HCT116 (cell line): ENCODE measurements at regions not wholly inside any gene's neighbourhood (a gene's known extent, or its start where the extent isn't known, plus 50 kb on each side); places are given as distances from the start of the nearest gene placed in this dataset.

ENCODE experiments used
- ATAC-seq: fragments of 200-7000 bp; cut with Tn5 transposase; 2 replicates; pipeline ENCODE4 v1.9.1; 2020; ENCODE audit warnings: mild to moderate bottlenecking, moderate library complexity
- BruUV-seq: library from RNA; stranded (reverse); fragments of 400-500 nt; replicated peaks from 2 replicates; lab custom pipeline; 2021; lab: Mats Ljungman, UMichigan
- CTCF ChIA-PET: fragments of 300-600 bp; sonication (Branson Sonifier 250); formaldehyde crosslinking; loops from one replicate; lab custom pipeline; 2021; ENCODE audit warnings: antibody characterized with exemption; lab: Charles Lee
- POLR2A ChIA-PET: fragments of 300-600, 350-600 bp; sonication (Branson Sonifier 250); formaldehyde crosslinking; loops from one replicate; lab custom pipeline; 2021; ENCODE audit warnings: antibody characterized with exemption; lab: Charles Lee
- RAD21 ChIA-PET, 2 experiments: fragments of 300-600 bp; sonication (Branson Sonifier 250); formaldehyde crosslinking; loops; one replicate each; lab custom pipeline; 2023; ENCODE audit warnings: low total read pairs in 2 of 2; ENCODE audit not compliant: uncharacterized antibody in 2 of 2, unreplicated experiment in 2 of 2, low non-redundant PET in 1 of 2; lab: Charles Lee
- DNase-seq: peaks from one replicate; pipeline ENCODE4 v3.0.0-alpha.2; 2010; ENCODE audit warnings: low read depth, low spot score
- H2AFZ ChIP-seq: fragments of 200-600 bp; shearing (Covaris generic), sonication (generic); 2 replicates; pipeline ENCODE4 v1.6.1; 2017; ENCODE audit warnings: low read depth, mixed run types, mixed read lengths, antibody characterized with exemption, low read length; ENCODE audit not compliant: poor library complexity, severe bottlenecking
- H3K27ac ChIP-seq: 2 replicates; pipeline ENCODE4 v1.5.1; 2012; ENCODE audit warnings: low read depth, low read length
- H3K27me3 ChIP-seq: fragments of 200-600 bp; sonication (generic); 2 replicates; pipeline ENCODE4 v1.6.1; 2016; ENCODE audit warnings: mixed run types, low read length, mixed read lengths; ENCODE audit not compliant: insufficient read depth
- H3K36me3 ChIP-seq, 2 experiments: fragments of 200-500 bp in 1 of 2; fragments of 200-600 bp in 1 of 2; sonication (Bioruptor generic) in 1 of 2; sonication (generic) in 1 of 2; 2 replicates each; pipeline versions ENCODE4 v1.5.1 to v1.6.1; 2014 to 2016; ENCODE audit warnings: low read length in 2 of 2, inconsistent platforms in 1 of 2, mixed read lengths in 1 of 2, mixed run types in 1 of 2; ENCODE audit not compliant: insufficient read depth in 2 of 2, control insufficient read depth in 1 of 2
- H3K4me1 ChIP-seq, 2 experiments: fragments of 200-600 bp in 1 of 2; sonication (generic) in 1 of 2; 2 replicates each; pipeline versions ENCODE4 v1.5.1 to v1.6.1; 2012 to 2017; ENCODE audit warnings: low read length in 2 of 2, inconsistent platforms in 1 of 2, mild to moderate bottlenecking in 1 of 2, mixed read lengths in 1 of 2, mixed run types in 1 of 2, moderate library complexity in 1 of 2; ENCODE audit not compliant: insufficient read depth in 2 of 2, control insufficient read depth in 1 of 2
- H3K4me2 ChIP-seq: fragments of 200-600 bp; sonication (generic); 2 replicates; pipeline ENCODE4 v1.6.1; 2017; ENCODE audit warnings: mixed run types, low read length, mixed read lengths
- H3K4me3 ChIP-seq, 2 experiments: fragments of 200-600 bp in 1 of 2; sonication (generic) in 1 of 2; replicated peaks in 1 of 2; 2 replicates each; pipeline ENCODE4 v1.5.1; 2011 to 2016; ENCODE audit warnings: low read length in 2 of 2, control low read depth in 1 of 2, low read depth in 1 of 2, mild to moderate bottlenecking in 1 of 2, mixed read lengths in 1 of 2, mixed run types in 1 of 2
- H3K79me2 ChIP-seq: fragments of 200-600 bp; sonication (generic); 2 replicates; pipeline ENCODE4 v1.6.1; 2017; ENCODE audit warnings: mild to moderate bottlenecking, mixed run types, low read length, moderate library complexity, mixed read lengths; ENCODE audit not compliant: insufficient read depth
- H3K9ac ChIP-seq: fragments of 200-600 bp; sonication (generic); 2 replicates; pipeline ENCODE4 v1.6.1; 2016; ENCODE audit warnings: low read length, mixed read lengths
- H3K9me2 ChIP-seq: fragments of 200-600 bp; sonication (generic), shearing (Covaris generic); 2 replicates; pipeline ENCODE4 v1.6.1; 2017; ENCODE audit warnings: mixed run types, mild to moderate bottlenecking, moderate library complexity; ENCODE audit not compliant: insufficient read depth
- H3K9me3 ChIP-seq, 2 experiments: fragments of 200-500 bp in 1 of 2; fragments of 200-600 bp in 1 of 2; sonication (Bioruptor generic) in 1 of 2; sonication (generic) in 1 of 2; 2 replicates each; pipeline ENCODE4 v1.6.1; 2014 to 2017; ENCODE audit warnings: low read length in 2 of 2, mixed read lengths in 2 of 2, inconsistent platforms in 1 of 2, low read depth in 1 of 2, mild to moderate bottlenecking in 1 of 2, mixed run types in 1 of 2, moderate library complexity in 1 of 2; ENCODE audit not compliant: control insufficient read depth in 1 of 2, insufficient read depth in 1 of 2
- H4K20me1 ChIP-seq: fragments of 200-600 bp; sonication (generic), shearing (Covaris generic); 2 replicates; pipeline ENCODE4 v1.6.1; 2017; ENCODE audit warnings: mixed run types, mild to moderate bottlenecking, moderate library complexity; ENCODE audit not compliant: insufficient read depth
- CEBPB ChIP-seq: IDR thresholded peaks from 2 replicates; pipeline ENCODE4 v1.6.1; 2012; ENCODE audit warnings: low read depth
- EZH2 ChIP-seq: fragments of 200-600 bp; sonication (generic); IDR thresholded peaks from 2 replicates; pipeline ENCODE4 v1.6.1; 2017; ENCODE audit warnings: antibody characterized with exemption, mixed run types
- FOSL1 ChIP-seq: IDR thresholded peaks from 2 replicates; pipeline ENCODE4 v1.6.1; 2012; ENCODE audit warnings: low read depth
- SIN3A ChIP-seq: IDR thresholded peaks from 2 replicates; pipeline ENCODE4 v1.6.1; 2012; ENCODE audit warnings: low read depth
- SP1 ChIP-seq: IDR thresholded peaks from 2 replicates; pipeline ENCODE4 v1.6.1; 2012; ENCODE audit warnings: low read depth
- SRF ChIP-seq: IDR thresholded peaks from 2 replicates; pipeline ENCODE4 v1.6.1; 2012; ENCODE audit warnings: low read depth
- TCF7L2 ChIP-seq: IDR thresholded peaks from 2 replicates; pipeline ENCODE4 v1.7.0; 2011; ENCODE audit warnings: borderline replicate concordance, inconsistent platforms; ENCODE audit not compliant: insufficient read depth, insufficient read length; ENCODE audit errors: extremely low read depth
- YY1 ChIP-seq: IDR thresholded peaks from 2 replicates; pipeline ENCODE4 v1.6.1; 2011; ENCODE audit warnings: low read length, low read depth, moderate library complexity, mild to moderate bottlenecking; ENCODE audit not compliant: insufficient replicate concordance; ENCODE audit errors: extremely low read depth
- ZFX ChIP-seq: fragments of 450-650 bp; IDR thresholded peaks from 2 replicates; pipeline ENCODE4 v1.6.1; 2017
- ZNF274 ChIP-seq: fragments of 200-500 bp; sonication (Bioruptor generic); IDR thresholded peaks from 2 replicates; pipeline ENCODE4 v1.6.1; 2014; ENCODE audit warnings: mild to moderate bottlenecking, low read depth, low read length, inconsistent platforms
- intact Hi-C: fragments of 100-400 bp; cut with micrococcal nuclease; formaldehyde crosslinking; loops from 2 replicates; pipeline ENCODE4 v1.10.0; 2022
- TF ChIP-seq, protein P1 (sequence below), 3 experiments: fragments of 200-600 bp in 1 of 3; sonication (generic) in 1 of 3; IDR thresholded peaks in 2 of 3; conservative IDR thresholded peaks in 1 of 3; 2 replicates each; pipeline ENCODE4 v1.5.1; 2012 to 2017; ENCODE audit warnings: low read depth in 2 of 3, low read length in 2 of 3, antibody characterized with exemption in 1 of 3, borderline replicate concordance in 1 of 3, control low read depth in 1 of 3, mild to moderate bottlenecking in 1 of 3, mixed read lengths in 1 of 3, mixed run types in 1 of 3, moderate library complexity in 1 of 3; ENCODE audit not compliant: insufficient read depth in 1 of 3
- TF ChIP-seq, protein P2 (sequence below): IDR thresholded peaks from 2 replicates; pipeline ENCODE4 v1.6.1; 2012
- TF ChIP-seq, protein P3 (sequence below): IDR thresholded peaks from 2 replicates; pipeline ENCODE4 v1.6.1; 2012
- TF ChIP-seq, protein P4 (sequence below): IDR thresholded peaks from 2 replicates; pipeline ENCODE4 v1.6.1; 2012; ENCODE audit warnings: low read depth

DNA sequence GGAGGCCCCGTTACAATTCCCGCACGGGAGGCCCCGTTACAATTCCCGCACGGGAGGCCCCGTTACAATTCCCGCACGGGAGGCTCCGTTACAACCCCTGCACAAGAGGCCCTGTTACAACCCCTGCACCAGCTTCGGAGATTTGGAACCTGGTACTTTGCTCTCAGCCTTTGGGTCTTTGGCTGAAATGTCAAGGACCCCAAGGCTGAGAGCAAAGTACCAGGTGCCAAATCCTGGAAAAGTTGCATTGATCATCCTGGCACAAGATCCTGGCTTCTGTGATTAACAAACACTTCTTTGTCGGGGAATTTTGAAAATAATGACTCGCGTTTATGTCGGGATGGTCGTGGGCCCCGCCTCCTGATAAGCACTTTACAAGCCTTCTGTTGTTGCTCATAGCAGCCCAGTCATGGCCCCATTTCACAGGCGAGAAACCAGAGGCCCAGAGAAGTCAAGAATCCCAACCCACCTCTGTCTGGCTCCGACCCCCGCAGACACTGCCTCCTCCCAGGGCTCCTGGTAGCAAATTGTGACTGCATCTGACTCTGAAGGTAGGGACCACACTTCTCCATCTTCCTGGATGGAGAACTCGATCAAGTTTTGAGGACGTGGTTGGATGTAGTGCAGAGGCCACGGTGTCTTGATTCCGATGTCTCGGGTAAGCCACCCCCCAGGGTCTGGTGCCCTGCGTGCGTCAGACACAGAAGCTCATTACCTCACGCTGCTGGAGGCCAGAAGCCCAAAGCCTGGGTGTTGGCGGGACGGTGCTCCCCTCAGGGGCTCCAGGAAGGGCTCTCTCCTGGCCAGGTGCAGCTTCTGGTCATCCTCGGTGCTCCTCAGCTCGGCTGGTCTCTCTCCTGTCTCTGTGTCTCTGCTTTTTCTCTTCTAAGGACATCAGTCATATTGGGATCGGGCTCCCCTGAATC is 60.3 kb downstream of the ADRA2C start:
- H3K9me2 ChIP-seq, result no peaks in the 10 kb centered on the region
- no peak overlapping the region for H2AFZ ChIP-seq
- H3K36me3 ChIP-seq, result no peaks in the 10 kb centered on the region
- ChIA-PET CTCF (no interaction called here), POLR2A (no interaction called here), RAD21 (no interaction called here)
- no peak overlapping the region for H3K4me2 ChIP-seq
- ATAC-seq (no peak), DNase-seq (no peak)
- intact Hi-C loops, result no loop called here
- no peak overlapping the region for H3K9ac ChIP-seq
- H3K4me1 ChIP-seq, result peaks cover 2 to 9% of the 10 kb centered on the region in 2 experiments; a peak in 2 of 4 replicates
- no TSS peak for BruUV-seq
- no peak overlapping the region for H3K27ac ChIP-seq
- H3K4me3 ChIP-seq, result no peak overlapping the region
- TF ChIP-seq SRF (no peak), SIN3A (no peak), SP1 (no peak), TCF7L2 (no peak), ZFX (no peak), EZH2 (no peak), YY1 (no peak), CEBPB (no peak), ZNF274 (no peak), FOSL1 (no peak)
- TF ChIP-seq, protein P1, sequence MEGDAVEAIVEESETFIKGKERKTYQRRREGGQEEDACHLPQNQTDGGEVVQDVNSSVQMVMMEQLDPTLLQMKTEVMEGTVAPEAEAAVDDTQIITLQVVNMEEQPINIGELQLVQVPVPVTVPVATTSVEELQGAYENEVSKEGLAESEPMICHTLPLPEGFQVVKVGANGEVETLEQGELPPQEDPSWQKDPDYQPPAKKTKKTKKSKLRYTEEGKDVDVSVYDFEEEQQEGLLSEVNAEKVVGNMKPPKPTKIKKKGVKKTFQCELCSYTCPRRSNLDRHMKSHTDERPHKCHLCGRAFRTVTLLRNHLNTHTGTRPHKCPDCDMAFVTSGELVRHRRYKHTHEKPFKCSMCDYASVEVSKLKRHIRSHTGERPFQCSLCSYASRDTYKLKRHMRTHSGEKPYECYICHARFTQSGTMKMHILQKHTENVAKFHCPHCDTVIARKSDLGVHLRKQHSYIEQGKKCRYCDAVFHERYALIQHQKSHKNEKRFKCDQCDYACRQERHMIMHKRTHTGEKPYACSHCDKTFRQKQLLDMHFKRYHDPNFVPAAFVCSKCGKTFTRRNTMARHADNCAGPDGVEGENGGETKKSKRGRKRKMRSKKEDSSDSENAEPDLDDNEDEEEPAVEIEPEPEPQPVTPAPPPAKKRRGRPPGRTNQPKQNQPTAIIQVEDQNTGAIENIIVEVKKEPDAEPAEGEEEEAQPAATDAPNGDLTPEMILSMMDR (IDR thresholded peaks at IDR 0.05 in 2 of 3, conservative IDR thresholded peaks at IDR 0.05 in 1 of 3; ENCODE audit: borderline replicate concordance in 1 of 3, insufficient read depth in 1 of 3, low read depth in 2 of 3, low read length in 2 of 3), result no peak
- TF ChIP-seq, protein P2, sequence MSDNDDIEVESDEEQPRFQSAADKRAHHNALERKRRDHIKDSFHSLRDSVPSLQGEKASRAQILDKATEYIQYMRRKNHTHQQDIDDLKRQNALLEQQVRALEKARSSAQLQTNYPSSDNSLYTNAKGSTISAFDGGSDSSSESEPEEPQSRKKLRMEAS, result no peak
- TF ChIP-seq, protein P3, sequence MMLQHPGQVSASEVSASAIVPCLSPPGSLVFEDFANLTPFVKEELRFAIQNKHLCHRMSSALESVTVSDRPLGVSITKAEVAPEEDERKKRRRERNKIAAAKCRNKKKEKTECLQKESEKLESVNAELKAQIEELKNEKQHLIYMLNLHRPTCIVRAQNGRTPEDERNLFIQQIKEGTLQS, result no peak
- TF ChIP-seq, protein P4, sequence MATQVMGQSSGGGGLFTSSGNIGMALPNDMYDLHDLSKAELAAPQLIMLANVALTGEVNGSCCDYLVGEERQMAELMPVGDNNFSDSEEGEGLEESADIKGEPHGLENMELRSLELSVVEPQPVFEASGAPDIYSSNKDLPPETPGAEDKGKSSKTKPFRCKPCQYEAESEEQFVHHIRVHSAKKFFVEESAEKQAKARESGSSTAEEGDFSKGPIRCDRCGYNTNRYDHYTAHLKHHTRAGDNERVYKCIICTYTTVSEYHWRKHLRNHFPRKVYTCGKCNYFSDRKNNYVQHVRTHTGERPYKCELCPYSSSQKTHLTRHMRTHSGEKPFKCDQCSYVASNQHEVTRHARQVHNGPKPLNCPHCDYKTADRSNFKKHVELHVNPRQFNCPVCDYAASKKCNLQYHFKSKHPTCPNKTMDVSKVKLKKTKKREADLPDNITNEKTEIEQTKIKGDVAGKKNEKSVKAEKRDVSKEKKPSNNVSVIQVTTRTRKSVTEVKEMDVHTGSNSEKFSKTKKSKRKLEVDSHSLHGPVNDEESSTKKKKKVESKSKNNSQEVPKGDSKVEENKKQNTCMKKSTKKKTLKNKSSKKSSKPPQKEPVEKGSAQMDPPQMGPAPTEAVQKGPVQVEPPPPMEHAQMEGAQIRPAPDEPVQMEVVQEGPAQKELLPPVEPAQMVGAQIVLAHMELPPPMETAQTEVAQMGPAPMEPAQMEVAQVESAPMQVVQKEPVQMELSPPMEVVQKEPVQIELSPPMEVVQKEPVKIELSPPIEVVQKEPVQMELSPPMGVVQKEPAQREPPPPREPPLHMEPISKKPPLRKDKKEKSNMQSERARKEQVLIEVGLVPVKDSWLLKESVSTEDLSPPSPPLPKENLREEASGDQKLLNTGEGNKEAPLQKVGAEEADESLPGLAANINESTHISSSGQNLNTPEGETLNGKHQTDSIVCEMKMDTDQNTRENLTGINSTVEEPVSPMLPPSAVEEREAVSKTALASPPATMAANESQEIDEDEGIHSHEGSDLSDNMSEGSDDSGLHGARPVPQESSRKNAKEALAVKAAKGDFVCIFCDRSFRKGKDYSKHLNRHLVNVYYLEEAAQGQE, result no peak
- no peaks in the 10 kb centered on the region for H4K20me1 ChIP-seq
- H3K27me3 ChIP-seq, result no peaks in the 10 kb centered on the region
- H3K9me3 ChIP-seq, result no peaks in the 10 kb centered on the region
- H3K79me2 ChIP-seq, result no peaks in the 10 kb centered on the region
